Activated naive CD8-positive, alpha-beta T cell (primary cell): ENCODE measurements at regions not wholly inside any gene's neighbourhood (a gene's known extent, or its start where the extent isn't known, plus 50 kb on each side); places are given as distances from the start of the nearest gene placed in this dataset.
"Not testable (repeated sequence)": the region's sequence is repeated elsewhere in the genome, so short reads cannot be mapped to it uniquely, and the experiment has no call there.

Source experiments
- H3K27ac Mint-ChIP-seq: one replicate; pipeline ENCODE4 v1.8.0; 2021; ENCODE audit warnings: mixed read lengths
- H3K27me3 Mint-ChIP-seq: one replicate; pipeline ENCODE4 v1.8.0; 2021; ENCODE audit warnings: mixed read lengths
- H3K36me3 Mint-ChIP-seq: one replicate; pipeline ENCODE4 v1.8.0; 2021; ENCODE audit warnings: mixed read lengths
- H3K4me1 Mint-ChIP-seq: one replicate; pipeline ENCODE4 v1.8.0; 2021; ENCODE audit warnings: low read depth, mixed read lengths
- H3K4me3 Mint-ChIP-seq: one replicate; pipeline ENCODE4 v1.8.0; 2021; ENCODE audit warnings: mild to moderate bottlenecking, mixed read lengths
- H3K9me3 Mint-ChIP-seq: one replicate; pipeline ENCODE4 v1.8.0; 2021; ENCODE audit warnings: low read depth, mixed read lengths

DNA sequence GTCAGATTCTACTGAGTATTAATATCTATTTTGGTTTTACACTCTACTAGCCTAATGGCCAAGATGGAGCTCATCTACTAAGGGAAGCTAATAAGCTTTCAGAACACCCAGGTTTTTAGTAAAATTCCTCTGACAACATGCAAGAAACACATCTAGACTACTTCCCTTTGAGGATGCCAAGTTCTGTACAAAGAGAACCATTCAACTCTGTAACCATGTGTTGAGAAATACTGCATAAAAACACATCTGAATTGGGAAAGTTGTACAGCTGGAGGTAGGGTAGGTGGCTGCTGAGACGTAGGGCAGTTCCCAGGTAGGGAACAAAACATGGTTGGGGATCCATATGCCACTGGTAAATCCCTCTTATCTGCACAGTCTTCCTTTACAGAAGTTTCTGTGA lies 66.2 kb downstream of the SC5D start:
- Mint-ChIP-seq H3K27ac (no peak overlapping the region), H3K36me3 (peaks cover 5% of the 10 kb centered on the region), H3K4me1 (peaks cover 2% of the 10 kb centered on the region)

DNA sequence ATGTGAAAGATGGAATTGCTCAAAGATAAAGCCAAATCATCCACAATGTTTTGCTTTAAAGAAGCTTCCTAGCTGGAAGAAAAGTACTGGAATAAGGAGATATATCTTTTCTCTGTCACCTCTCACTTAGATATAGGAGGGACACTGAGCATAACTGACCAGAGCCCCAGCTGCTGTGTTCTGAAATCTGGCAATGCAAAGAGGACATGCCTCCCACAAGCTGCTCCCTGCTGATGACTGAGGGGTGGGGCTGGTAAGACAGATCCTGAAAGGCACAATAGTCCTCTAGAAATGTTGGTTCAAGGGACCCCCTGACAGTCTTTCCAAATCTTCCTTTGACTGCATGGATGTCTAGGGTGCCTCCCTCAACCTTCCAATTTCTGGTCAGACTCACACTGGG lies 67.0 kb downstream of the SC5D start:
- H3K9me3 Mint-ChIP-seq, result no peaks in the 10 kb centered on the region
- no peak overlapping the region for H3K4me3 Mint-ChIP-seq
- peaks cover 2% of the 10 kb centered on the region for H3K4me1 Mint-ChIP-seq
- H3K27me3 Mint-ChIP-seq, result no peaks in the 10 kb centered on the region
- H3K36me3 Mint-ChIP-seq, result peaks cover 4% of the 10 kb centered on the region
- H3K27ac Mint-ChIP-seq, result no peak overlapping the region

More for the DNA sequence above, 66.2 kb downstream of the SC5D start:
- Mint-ChIP-seq H3K27me3 (no peaks in the 10 kb centered on the region), H3K9me3 (no peaks in the 10 kb centered on the region), H3K4me3 (no peak overlapping the region)

- H3K27ac Mint-ChIP-seq, H3K36me3 Mint-ChIP-seq, H3K4me3 Mint-ChIP-seq, H3K9me3 Mint-ChIP-seq, H3K27me3 Mint-ChIP-seq: not testable (repeated sequence)
- peaks cover 16% of the 10 kb centered on the region for H3K4me1 Mint-ChIP-seq
Measured at GRCh38 chr11:121362955-121363354, 70.4 kb downstream of the SC5D start.

DNA sequence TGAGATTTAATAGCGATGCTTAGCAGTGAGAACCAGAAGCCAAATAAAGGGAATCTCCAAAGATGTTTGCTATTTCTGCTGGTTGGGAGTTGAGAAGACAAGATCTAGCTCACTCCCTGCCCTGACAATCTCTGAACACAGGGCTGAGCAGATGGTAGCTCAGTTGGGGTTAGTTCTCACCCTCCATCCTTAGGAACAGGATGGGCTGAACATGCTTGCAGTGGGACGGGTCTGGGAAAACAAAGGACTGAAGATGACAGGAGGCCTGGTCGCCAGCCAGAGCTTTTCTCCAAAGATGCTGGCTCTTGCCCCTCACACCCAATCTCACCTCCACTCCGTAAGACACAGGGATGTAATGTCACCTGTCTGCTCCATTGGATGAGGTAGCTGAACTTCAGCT lies 72.7 kb downstream of the SC5D start:
- Mint-ChIP-seq H3K27ac (no peak overlapping the region), H3K9me3 (no peaks in the 10 kb centered on the region), H3K4me1 (peaks cover 29% of the 10 kb centered on the region), H3K4me3 (no peak overlapping the region), H3K36me3 (peaks cover 4% of the 10 kb centered on the region), H3K27me3 (no peaks in the 10 kb centered on the region)

DNA sequence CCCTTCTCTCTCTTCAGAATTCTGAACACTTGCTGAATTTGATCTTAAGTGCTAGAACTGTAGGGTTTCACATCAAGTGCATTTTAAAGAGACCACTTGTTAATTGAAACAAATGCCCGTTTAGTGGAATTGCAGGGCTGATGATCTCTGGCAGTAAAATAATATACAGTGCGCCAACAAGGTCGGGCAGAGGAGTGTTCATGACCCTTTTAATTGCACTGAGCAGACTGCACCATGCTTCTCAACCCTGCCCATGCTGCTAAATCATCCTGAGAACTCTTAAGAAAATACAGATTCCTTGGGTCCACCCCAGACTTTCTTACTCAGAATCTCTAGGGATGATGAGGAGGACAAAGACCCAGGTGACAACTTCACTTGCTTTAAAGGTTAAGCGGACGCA lies 73.5 kb downstream of the SC5D start:
- peaks cover 6% of the 10 kb centered on the region for H3K36me3 Mint-ChIP-seq
- no peaks in the 10 kb centered on the region for H3K27me3 Mint-ChIP-seq
- no peak overlapping the region for H3K27ac Mint-ChIP-seq
- no peak overlapping the region for H3K4me3 Mint-ChIP-seq
- H3K9me3 Mint-ChIP-seq, result no peaks in the 10 kb centered on the region
- H3K4me1 Mint-ChIP-seq, result peaks cover 35% of the 10 kb centered on the region

DNA sequence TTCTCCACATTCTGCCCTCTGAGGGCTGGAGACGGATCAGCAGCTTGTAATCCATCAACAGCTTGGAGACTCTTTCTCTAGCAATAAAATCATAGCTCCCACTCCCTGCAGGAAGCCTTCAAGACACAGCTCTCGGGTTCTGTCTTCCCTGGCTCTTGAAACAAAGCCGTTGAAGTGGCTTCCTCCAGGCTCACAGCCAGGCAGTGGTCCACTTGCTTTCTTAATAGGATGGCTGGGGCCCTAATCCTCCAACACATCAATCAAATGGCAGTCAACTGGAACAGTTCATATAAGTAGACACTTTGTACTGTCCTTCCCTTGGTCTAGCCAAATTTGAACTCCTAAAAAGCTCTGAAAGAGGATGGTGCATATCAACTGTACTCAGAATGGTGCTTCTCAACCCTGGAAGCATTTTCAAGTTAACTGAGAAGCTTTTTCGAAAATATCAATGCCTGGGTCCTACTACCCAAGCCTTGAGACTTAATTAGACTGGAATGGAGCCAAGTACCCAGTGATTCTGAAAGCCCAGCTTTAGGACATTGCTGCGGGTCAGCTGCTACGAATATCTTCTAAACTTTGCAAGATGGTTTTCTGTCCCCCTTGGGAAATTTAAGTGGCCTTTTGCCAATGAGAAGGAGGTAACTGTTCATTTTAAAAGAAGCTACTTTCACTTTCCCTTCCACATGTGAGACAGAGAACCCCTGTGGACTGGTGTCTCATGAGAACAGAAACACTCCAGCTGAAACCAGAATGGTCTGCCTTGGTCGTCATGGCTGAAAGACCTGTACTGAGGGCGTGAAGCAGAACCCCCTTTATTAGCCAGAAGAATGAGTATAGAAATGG lies 74.7 kb downstream of the SC5D start:
- H3K4me1 Mint-ChIP-seq, result peaks cover 42% of the 10 kb centered on the region
- H3K9me3 Mint-ChIP-seq, result no peaks in the 10 kb centered on the region
- H3K4me3 Mint-ChIP-seq, result peak overlapping the region; percentile 83
- H3K36me3 Mint-ChIP-seq, result peaks cover 6% of the 10 kb centered on the region
- H3K27ac Mint-ChIP-seq, result peak overlapping the region; percentile 88
- H3K27me3 Mint-ChIP-seq, result no peaks in the 10 kb centered on the region

- peak overlapping the region; percentile 88 for H3K27ac Mint-ChIP-seq
- H3K4me1 Mint-ChIP-seq, result peaks cover 46% of the 10 kb centered on the region
- peak overlapping the region; percentile 83 for H3K4me3 Mint-ChIP-seq
- H3K27me3 Mint-ChIP-seq, result no peaks in the 10 kb centered on the region
- peaks cover 6% of the 10 kb centered on the region for H3K36me3 Mint-ChIP-seq
- no peaks in the 10 kb centered on the region for H3K9me3 Mint-ChIP-seq
Measured at GRCh38 chr11:121367844-121368225, 75.3 kb downstream of the SC5D start.

GRCh38 chr11:121368364-121369240 lies 76.0 kb downstream of the SC5D start:
- H3K36me3 Mint-ChIP-seq, result peaks cover 6% of the 10 kb centered on the region
- peaks cover 54% of the 10 kb centered on the region for H3K4me1 Mint-ChIP-seq
- H3K27me3 Mint-ChIP-seq, result no peaks in the 10 kb centered on the region
- H3K27ac Mint-ChIP-seq, result no peak overlapping the region
- H3K9me3 Mint-ChIP-seq, result no peaks in the 10 kb centered on the region
- H3K4me3 Mint-ChIP-seq, result peak overlapping the region; percentile 40

GRCh38 chr11:121369366-121369765 lies 76.8 kb downstream of the SC5D start:
- H3K4me1 Mint-ChIP-seq, result peaks cover 59% of the 10 kb centered on the region
- no peaks in the 10 kb centered on the region for H3K27me3 Mint-ChIP-seq
- no peak overlapping the region for H3K4me3 Mint-ChIP-seq
- H3K27ac Mint-ChIP-seq, result no peak overlapping the region
- no peaks in the 10 kb centered on the region for H3K9me3 Mint-ChIP-seq
- H3K36me3 Mint-ChIP-seq, result peaks cover 6% of the 10 kb centered on the region

GRCh38 chr11:121372028-121372427 lies 79.5 kb downstream of the SC5D start:
- H3K9me3 Mint-ChIP-seq, result no peaks in the 10 kb centered on the region
- H3K4me1 Mint-ChIP-seq, result peaks cover 66% of the 10 kb centered on the region
- H3K27ac Mint-ChIP-seq, result no peak overlapping the region
- H3K36me3 Mint-ChIP-seq, result peaks cover 4% of the 10 kb centered on the region
- no peak overlapping the region for H3K4me3 Mint-ChIP-seq
- H3K27me3 Mint-ChIP-seq, result no peaks in the 10 kb centered on the region

GRCh38 chr11:121372671-121373429 lies 79.3 kb upstream of the SORL1 start:
- Mint-ChIP-seq H3K4me3 (peak overlapping the region; percentile 18), H3K27me3 (no peaks in the 10 kb centered on the region), H3K4me1 (peaks cover 62% of the 10 kb centered on the region), H3K9me3 (no peaks in the 10 kb centered on the region), H3K36me3 (peaks cover 2% of the 10 kb centered on the region), H3K27ac (no peak overlapping the region)

GRCh38 chr11:121374286-121374985 lies 77.7 kb upstream of the SORL1 start:
- H3K4me1 Mint-ChIP-seq, result peaks cover 66% of the 10 kb centered on the region

DNA sequence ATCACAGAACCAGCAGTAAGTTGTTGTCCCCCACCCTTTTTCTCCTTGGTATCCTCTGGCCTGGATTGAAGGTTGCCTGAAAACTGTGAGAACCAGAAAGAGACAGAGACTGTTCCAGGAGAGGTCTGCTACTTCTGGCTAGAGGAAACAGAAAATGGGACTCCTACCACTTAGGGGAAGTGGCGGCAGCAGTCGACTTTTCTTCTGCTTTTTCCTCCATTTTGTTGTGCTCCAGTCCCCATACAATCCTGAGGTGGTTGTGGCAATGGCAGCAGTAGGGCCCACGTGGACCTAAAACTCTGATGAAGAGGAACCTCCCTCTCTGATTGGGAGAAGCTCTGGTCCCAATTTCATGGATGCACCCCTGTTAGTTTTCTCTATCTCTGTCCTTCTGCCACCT lies 76.0 kb upstream of the SORL1 start:
- no peaks in the 10 kb centered on the region for H3K9me3 Mint-ChIP-seq
- no peaks in the 10 kb centered on the region for H3K36me3 Mint-ChIP-seq
- H3K4me3 Mint-ChIP-seq, result no peak overlapping the region
- no peaks in the 10 kb centered on the region for H3K27me3 Mint-ChIP-seq
- no peak overlapping the region for H3K27ac Mint-ChIP-seq
- peaks cover 74% of the 10 kb centered on the region for H3K4me1 Mint-ChIP-seq

More at GRCh38 chr11:121374286-121374985, 77.7 kb upstream of the SORL1 start:
- Mint-ChIP-seq H3K9me3 (no peaks in the 10 kb centered on the region), H3K4me3 (no peak overlapping the region), H3K27ac (no peak overlapping the region), H3K36me3 (peaks cover 2% of the 10 kb centered on the region), H3K27me3 (no peaks in the 10 kb centered on the region)

DNA sequence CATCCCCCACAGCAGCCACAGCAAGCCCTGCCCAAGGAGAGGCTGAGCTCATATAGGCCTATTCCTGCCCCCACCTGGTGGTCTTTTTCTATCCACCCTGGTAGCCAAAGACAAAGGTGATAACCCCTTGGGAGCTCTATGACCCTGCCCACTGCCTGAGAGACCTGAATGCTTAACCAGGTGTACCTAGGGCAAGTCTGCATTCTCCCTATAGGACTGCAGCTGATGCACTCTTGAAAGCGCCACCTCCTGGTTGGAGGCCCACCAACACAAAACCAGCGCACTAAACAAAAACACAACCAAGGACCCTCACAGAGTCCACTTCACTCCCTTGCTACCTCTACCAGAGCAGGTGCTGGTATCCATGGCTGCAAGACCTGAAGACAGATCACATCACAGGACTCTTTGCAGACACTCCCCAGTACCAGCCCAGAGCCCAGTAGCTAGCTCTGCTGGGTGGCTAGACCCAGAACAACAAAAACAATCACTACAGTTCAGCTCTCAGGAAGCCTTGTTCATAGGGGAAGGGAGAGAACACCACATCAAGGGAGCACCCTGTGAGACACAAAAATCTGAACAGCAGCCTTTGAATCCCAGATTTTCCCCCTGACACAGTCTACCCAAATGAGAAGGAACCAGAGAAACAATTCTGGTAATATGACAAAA lies 72.8 kb upstream of the SORL1 start:
- H3K36me3 Mint-ChIP-seq, H3K4me3 Mint-ChIP-seq, H3K9me3 Mint-ChIP-seq, H3K27me3 Mint-ChIP-seq: not testable (repeated sequence)
- Mint-ChIP-seq H3K4me1 (peaks cover 51% of the 10 kb centered on the region), H3K27ac (peak overlapping the region; percentile 56)
